Left cardiac atrium (tissue), 4 donors: ENCODE measurements at regions not wholly inside any gene's neighbourhood (a gene's known extent, or its start where the extent isn't known, plus 50 kb on each side); places are given as distances from the start of the nearest gene placed in this dataset.
A peak's percentile ranks its signal among the peaks of the same experiment; 100 is the strongest.
"Not testable (repeated sequence)": the region's sequence is repeated elsewhere in the genome, so short reads cannot be mapped to it uniquely, and the experiment has no call there.

Experiments used
- ATAC-seq, 2 donors: fragments of 200-7000 bp; cut with Tn5 transposase; one replicate each; pipeline ENCODE4 v1.9.1; 2020; ENCODE audit warnings: mild to moderate bottlenecking in 2 of 2, moderate library complexity in 2 of 2
- DNase-seq: peaks from one replicate; pipeline ENCODE4 v3.0.0-alpha.2; 2020
- intact Hi-C, 2 donors: fragments of 100-400 bp; cut with DNase I; formaldehyde crosslinking; loops; one replicate each; pipeline versions ENCODE4 v1.14.1 to v1.15.1; 2022 to 2023
- donor health status: DM: no; HTN: yes; CAD: no.
- donor health status: DM: no; HTN: yes; CAD: no; lungs with severe emphysema.
- donor health status: DM: yes; HTN: yes; CAD: no.
- donor health status: Dilated cardiomyopathy.

DNA sequence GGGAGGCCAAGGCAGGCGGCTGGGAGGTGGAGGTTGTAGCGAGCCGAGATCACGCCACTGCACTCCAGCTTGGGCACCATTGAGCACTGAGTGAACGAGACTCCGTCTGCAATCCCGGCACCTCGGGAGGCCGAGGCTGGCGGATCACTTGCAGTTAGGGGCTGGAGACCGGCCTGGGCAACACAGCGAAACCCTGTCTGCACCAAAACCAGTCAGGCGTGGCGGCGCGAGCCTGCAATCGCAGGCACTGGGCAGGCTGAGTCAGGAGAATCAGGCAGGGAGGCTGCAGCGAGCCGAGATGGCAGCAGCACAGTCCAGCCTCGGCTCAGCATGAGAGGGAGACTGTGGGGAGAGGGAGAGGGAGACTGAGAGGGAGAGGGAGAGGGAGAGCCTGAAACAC lies 126.0 kb upstream of the PTPRG start:
- intact Hi-C loops, ATAC-seq, DNase-seq: not testable (repeated sequence)

DNA sequence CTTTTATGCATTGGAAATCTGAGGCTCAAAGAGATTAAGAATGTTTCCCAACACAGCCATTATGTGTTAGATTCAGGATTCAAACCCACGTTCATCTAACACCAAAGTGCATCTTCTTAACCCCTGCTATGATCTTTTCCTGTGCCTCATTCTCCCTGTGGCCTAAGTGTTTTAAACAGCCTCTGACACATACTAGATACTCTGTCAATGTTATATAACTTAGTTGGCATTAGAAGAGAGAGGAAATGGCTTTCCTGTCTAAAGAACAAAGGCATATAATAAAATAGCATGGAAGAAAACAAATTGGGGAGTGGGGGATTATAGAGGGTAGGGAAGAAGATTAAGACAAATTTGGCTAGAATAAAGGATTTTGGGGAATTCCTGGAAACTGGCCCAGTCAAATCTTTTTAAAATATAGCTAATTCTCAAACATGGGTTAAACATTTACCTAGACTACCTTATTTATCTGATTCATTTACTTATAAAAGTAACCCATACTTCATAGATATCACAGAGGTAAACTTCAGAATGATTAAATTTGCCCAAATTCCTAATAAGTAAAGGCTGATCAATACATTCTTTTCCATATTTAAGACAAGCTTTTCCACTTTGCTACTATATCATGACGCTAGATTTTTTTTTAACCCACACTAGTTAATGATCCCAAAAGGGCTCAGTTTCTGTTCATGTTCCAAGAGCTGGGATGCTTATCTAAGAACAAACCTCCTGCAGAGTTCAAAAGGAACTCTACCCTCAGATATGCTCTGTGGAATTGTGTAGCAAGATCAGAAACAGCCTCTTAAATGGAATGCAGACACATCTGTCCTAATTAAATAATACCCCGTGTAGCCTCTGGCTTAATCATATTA lies 122.9 kb upstream of the PTPRG start:
- no peak for DNase-seq
- no peak for ATAC-seq
- intact Hi-C loops: no loop called here

DNA sequence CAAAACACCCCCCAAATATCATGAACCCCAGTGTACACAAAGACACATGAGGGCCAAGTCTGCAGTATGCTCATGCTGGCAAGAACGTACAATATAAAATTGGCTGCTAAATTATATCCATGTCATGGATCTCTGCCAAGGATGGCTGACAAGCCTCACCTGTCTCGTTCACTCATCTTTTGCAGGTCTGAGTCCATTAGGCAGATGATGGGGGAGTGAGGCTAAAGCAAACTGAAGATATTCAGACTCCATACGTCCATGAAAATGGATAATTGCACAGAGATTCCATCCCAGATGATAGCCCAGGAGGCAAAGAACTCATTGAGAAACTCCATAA lies 122.3 kb upstream of the PTPRG start:
- ATAC-seq (no peak), DNase-seq (no peak)
- intact Hi-C loops: no loop called here

DNA sequence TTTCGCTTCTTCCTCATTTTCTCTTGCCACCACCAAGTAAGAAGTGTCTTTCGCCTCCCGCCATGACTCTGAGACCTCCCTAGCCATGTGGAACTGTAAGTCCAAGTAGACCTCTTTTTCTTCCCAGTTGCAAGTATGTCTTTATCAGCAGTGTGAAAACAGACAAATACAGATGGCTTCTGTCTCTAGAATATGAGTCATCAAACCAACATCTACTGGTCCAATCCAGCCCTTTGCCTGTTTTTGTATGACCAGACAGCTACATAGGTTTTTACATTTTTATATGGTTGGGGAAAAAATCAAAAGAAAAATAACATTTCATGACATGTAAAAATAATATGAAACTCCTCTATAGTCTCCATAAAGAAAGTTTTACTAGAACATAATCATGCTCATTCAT lies 118.7 kb upstream of the PTPRG start:
- peak in 1 of 2 donors; percentile 43 for ATAC-seq

DNA sequence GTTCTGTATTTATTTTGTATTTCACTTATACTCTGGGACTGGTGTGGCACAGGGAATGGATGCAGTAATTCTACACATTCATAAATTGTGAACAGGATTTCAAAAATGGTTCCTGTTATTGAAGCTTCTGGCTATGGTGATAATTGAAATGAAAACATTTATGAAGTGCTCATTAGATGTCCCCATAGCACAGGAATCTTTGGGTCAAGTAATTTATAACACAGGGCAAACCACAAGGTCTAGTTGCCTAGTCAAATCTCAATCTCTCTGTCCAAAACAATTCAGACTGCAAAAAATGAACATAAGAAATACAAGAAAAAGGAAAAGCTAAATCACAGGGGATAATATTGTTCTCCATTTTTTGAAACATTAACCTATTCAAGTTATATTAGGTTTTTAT lies 117.5 kb upstream of the PTPRG start:
- intact Hi-C loops: no loop called here
- DNase-seq (no peak), ATAC-seq (no peak)

More for the DNA sequence above, 118.7 kb upstream of the PTPRG start:
- no peak for DNase-seq
- intact Hi-C loops: no loop called here

GRCh38 chr3:61444782-61445181 lies 116.6 kb upstream of the PTPRG start:
- ATAC-seq: no peak
- intact Hi-C loops: no loop called here
- no peak for DNase-seq

- no peak for ATAC-seq
- intact Hi-C loops: no loop called here
- no peak for DNase-seq
Observed at GRCh38 chr3:61445924-61446323, 115.4 kb upstream of the PTPRG start.

GRCh38 chr3:61446341-61446740 lies 115.0 kb upstream of the PTPRG start:
- intact Hi-C loops: no loop called here
- DNase-seq (no peak), ATAC-seq (no peak)

- intact Hi-C loops: no loop called here
- peak; percentile 81 to 85 for ATAC-seq
- no peak for DNase-seq
Observed at GRCh38 chr3:61448378-61448777, 113.0 kb upstream of the PTPRG start.

- ATAC-seq (no peak), DNase-seq (no peak)
- intact Hi-C loops: no loop called here
Observed at GRCh38 chr3:61449327-61450040, 111.9 kb upstream of the PTPRG start.

- intact Hi-C loops: no loop called here
- ATAC-seq (no peak), DNase-seq (no peak)
Observed at GRCh38 chr3:61450866-61451265, 110.5 kb upstream of the PTPRG start.

DNA sequence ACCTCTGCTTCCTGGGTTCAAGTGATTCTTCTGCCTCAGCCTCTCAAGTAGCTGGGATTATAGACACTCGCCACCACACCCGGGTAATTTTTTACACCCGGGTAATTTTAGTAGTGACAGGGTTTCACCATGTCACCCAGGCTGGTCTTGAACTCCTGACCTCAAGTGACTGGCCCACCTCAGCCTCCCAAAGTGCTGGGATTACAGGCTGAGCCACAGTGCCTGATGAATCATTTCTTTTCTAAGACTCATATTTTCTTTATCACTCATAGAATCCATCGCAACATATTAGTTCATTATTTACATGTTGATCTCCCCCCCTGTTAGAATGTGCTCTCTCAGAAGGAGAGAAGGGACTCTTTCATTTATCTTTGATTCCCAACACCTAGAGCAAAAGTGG lies 109.5 kb upstream of the PTPRG start:
- ATAC-seq (no peak), DNase-seq (no peak)
- intact Hi-C loops: no loop called here

DNA sequence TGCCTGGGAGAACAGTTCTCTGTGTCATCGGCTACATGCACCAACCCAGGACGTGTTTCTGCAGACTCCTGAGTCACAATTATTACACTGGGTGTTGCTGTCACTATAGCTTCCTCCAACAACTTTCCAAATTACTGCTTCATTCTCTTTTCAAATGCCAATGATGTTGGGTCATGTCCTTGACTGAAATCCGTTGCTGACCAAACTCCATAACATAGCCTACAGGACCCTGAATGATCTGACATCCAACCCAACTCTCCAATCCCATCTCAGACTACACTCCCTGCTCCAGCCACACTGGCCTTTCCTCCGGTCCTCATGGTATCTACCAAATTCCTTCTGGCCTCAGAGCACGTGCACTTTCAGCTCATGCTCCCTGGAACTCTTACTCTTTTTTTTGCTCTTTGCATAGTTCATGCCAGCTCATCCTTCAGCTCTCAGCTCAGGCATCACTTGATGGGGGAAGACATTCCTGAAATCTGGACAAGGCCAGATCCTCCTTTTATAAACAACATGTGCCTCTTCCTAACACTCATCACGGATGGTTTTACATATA lies 108.8 kb upstream of the PTPRG start:
- intact Hi-C loops: no loop called here
- ATAC-seq: peak in 1 of 2 donors; percentile 34
- no peak for DNase-seq

GRCh38 chr3:61454006-61454585 lies 107.3 kb upstream of the PTPRG start:
- intact Hi-C loops: no loop called here
- DNase-seq (no peak), ATAC-seq (peak in 1 of 2 donors; percentile 28)

DNA sequence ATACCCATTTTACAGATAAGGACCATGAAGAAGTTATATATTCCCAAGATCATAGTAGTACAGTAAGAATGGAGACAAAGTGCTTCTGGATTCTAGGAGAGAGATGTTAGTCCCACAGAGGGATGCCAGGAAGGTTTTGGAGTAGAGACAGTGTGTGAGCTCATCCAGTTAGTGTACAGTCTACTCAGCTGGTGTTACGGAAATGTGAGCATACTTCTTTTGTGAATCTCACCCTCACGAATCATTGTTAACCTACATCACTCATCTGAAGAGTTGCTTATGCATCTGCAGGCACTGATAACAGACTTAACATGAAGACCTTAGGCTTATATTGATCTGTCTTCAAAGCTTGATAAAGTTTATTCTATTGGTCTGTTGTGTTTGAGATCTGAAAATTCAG lies 106.6 kb upstream of the PTPRG start:
- DNase-seq: no peak
- ATAC-seq: no peak
- intact Hi-C loops: no loop called here

DNA sequence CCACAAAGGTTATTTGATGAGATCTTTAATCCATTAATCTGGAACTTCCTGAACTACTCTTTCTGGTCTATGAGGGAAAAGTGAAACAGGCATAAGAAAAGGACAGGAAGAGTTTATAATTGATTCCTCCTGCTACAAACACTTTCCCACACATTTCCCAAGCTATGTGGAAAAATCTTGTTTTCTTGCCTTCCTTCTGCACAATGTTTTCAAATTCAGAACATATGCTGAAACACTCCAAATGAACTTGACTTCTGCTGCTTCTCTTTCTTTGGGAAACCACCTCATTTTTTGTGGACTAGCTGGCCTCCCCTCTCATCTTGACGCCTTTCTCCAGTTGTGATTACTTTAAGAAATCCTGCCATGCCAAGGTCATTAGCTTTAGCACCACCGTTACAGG lies 100.7 kb upstream of the PTPRG start:
- intact Hi-C loops: no loop called here
- no peak for DNase-seq
- no peak for ATAC-seq

GRCh38 chr3:61463191-61463590 lies 98.2 kb upstream of the PTPRG start:
- intact Hi-C loops: no loop called here
- no peak for DNase-seq
- ATAC-seq: no peak

- DNase-seq (no peak), ATAC-seq (no peak)
- intact Hi-C loops: no loop called here
Observed at GRCh38 chr3:61464518-61465140, 96.7 kb upstream of the PTPRG start.

GRCh38 chr3:61466357-61466756 lies 95.0 kb upstream of the PTPRG start:
- peak; percentile 72 to 90 for ATAC-seq
- DNase-seq: no peak
- intact Hi-C loops: no loop called here

- intact Hi-C loops: no loop called here
- DNase-seq (no peak), ATAC-seq (no peak)
Observed at GRCh38 chr3:61483997-61484396, 77.4 kb upstream of the PTPRG start.
